HEK293T (cell line): ENCODE measurements at regions not wholly inside any gene's neighbourhood (a gene's known extent, or its start where the extent isn't known, plus 50 kb on each side); places are given as distances from the start of the nearest gene placed in this dataset.

Experiments used
- BHLHE40 ChIP-seq: fragments of 450-650 bp; IDR thresholded peaks from 2 replicates; pipeline ENCODE4 v1.6.1; 2016; ENCODE audit warnings: mild to moderate bottlenecking, moderate library complexity, borderline replicate concordance
- FOXA1 ChIP-seq: fragments of 450-650 bp; IDR thresholded peaks from 2 replicates; pipeline ENCODE4 v1.6.1; 2016; ENCODE audit warnings: mild to moderate bottlenecking
- HDGF ChIP-seq: fragments of 450-650 bp; IDR thresholded peaks from 2 replicates; pipeline ENCODE4 v1.6.1; 2017; ENCODE audit warnings: antibody characterized with exemption, borderline replicate concordance
- SUZ12 ChIP-seq: fragments of 450-650 bp; IDR thresholded peaks from 2 replicates; pipeline ENCODE4 v1.6.1; 2016; ENCODE audit warnings: mild to moderate bottlenecking
- ZNF384 ChIP-seq: fragments of 450-650 bp; IDR thresholded peaks from 2 replicates; pipeline ENCODE4 v1.6.1; 2016

DNA sequence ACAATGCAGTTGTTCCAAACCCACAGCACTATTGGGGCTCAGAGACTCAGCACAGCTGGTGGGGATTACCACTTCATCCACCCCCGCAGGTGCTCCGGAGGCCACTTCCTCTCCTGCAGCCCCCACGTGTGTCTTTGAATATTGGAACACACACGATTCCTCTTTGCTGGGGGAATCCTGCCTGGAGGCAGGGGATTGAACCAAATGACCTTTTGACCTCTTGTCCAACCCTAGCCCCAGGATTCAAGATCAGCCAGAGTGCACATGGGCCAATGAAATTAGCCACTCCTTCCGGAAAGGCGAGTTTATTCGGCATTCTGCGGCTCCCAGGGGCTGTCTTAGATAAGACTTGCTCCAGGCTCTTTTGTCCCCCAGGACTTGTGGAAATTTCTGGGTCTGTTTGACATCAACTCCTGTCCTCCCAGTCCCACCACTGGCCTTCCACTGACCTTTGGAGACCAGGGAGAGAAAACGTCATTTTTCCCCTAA, 350.2 kb downstream of the FOXL1 start:
- TF ChIP-seq FOXA1, result no peak
- TF ChIP-seq SUZ12, result no peak
- TF ChIP-seq HDGF, result no peak
- TF ChIP-seq ZNF384, result no peak
- no peak for TF ChIP-seq BHLHE40
